ENCODE measurements at regions not wholly inside any gene's neighbourhood (a gene's known extent, or its start where the extent isn't known, plus 50 kb on each side); places are given as distances from the start of the nearest gene placed in this dataset.

GRCh38 chr22:44368611-44369292 is 56.0 kb upstream of the SHISAL1 start:
- DNase-seq (ENCODE audit: low read depth): no peak

GRCh38 chr22:44366372-44367300 is 53.9 kb upstream of the SHISAL1 start:
- no peak for DNase-seq (ENCODE audit: low read depth)

- DNase-seq (ENCODE audit: low read depth): no peak
These were observed 53.1 kb upstream of the SHISAL1 start for GRCh38 chr22:44365832-44366231.

DNA sequence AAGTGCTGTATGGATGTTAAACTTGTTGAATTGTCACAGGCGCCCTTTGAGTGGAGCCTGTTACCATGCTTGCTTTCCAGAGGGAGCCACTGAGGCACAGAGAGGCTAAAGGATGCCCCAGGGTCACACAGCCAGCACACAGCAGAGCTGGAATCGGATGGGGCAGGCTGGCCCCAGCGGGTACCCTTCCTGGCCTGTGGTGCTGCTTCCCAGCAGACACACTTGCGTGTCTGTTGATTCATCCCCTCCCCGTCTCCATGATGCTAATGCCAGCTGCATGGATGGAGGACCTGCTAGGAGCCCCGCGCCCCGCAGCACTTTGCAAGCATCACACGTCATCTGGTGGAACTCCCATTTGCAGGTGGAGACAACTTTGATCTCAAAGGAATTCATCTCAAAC is 52.4 kb upstream of the SHISAL1 start:
- no peak for DNase-seq (ENCODE audit: low read depth)

DNA sequence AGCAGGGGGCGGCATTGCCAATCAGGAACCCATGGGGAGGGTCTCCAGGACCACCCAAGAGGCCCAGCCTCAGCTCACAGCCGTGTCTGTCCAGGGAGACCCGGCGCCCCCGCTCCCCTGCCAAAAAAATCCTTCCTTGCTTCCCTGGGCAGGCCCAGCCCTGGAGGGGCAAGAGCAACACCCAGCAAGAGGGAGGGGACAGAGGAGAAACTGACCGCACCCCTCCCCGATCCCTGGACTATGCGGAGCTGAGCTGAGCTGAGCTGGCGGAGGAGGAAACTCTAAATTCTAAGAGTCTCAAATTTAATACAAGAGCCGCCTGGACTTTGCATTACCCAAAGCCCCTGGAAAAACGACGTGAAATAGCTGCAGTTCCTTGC is 52.0 kb upstream of the SHISAL1 start:
- no peak for DNase-seq (ENCODE audit: low read depth)

- DNase-seq (ENCODE audit: low read depth): no peak
These were observed 51.4 kb upstream of the SHISAL1 start for GRCh38 chr22:44363980-44364750.

DNA sequence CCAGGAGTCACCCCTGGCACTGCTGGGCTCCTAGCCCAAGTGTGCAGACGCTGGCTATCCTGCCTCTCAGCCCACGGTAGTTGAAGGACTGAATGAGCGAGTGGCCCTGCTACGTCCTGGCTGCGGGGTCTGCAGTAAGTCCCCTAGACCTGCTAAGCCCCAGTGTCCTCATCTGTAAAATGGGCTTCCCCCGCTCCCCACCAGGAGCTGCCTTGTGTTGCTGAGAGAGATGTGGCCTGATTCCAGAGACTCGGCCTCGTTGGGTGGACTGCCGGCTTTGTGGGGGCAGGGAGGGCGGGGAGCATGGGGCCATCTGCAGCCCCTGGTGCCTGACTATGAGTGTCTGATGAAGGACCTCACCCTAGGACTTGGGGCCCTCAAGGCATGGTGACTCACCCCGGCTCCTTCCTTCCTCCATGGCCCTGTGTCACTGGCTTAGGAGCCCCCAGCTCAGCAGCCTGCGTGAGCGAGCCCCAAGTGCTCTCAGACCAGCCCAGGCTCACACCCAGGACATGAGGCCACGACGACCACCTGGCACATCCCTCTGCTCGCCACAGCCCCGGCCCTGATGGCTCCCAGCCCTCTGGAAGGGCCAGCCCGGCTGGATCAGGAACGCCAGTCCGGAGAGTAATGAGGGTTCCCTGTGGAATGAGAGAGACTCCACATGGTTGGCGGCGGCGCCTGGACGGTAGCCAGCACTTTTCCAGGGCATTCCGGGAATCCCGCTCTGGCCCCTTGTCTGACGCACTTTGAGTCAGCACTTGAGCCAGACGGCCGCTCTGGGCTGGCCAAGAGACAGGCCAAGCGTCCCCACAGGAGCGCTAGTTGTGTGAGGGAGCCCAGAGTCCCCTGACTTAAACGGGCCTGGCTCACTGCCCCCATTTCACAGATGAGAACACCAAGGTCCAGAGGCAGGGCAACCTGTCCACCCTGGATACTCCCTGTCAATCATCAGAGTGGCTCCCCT is 50.5 kb upstream of the SHISAL1 start:
- DNase-seq (ENCODE audit: low read depth): peak; percentile 85

- no peak for DNase-seq (ENCODE audit: low read depth)
These were observed 49.7 kb upstream of the SHISAL1 start for GRCh38 chr22:44362249-44363012.
